ENCODE measurements at regions not wholly inside any gene's neighbourhood (a gene's known extent, or its start where the extent isn't known, plus 50 kb on each side); places are given as distances from the start of the nearest gene placed in this dataset.

DNA sequence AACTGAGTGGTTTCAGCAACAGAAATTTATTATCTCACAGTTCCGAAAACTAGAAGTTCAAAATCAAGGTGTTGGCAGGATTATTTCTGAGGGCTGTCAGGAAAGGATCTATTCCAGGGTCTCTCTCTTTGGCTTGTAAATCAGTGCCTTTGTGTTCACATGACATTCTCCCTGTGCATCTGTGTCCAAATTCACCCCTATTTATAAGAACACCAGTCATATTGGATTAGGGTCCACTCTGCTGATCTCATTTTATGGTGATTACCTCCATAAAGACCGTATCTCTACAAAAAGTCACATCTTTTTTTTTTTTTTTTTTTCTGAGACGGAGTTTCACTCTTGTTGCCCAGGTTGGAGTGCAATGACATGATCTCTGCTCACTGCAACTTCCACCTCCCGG is 68.6 kb upstream of the MARCKS start:
- TF ChIP-seq, protein P1, sequence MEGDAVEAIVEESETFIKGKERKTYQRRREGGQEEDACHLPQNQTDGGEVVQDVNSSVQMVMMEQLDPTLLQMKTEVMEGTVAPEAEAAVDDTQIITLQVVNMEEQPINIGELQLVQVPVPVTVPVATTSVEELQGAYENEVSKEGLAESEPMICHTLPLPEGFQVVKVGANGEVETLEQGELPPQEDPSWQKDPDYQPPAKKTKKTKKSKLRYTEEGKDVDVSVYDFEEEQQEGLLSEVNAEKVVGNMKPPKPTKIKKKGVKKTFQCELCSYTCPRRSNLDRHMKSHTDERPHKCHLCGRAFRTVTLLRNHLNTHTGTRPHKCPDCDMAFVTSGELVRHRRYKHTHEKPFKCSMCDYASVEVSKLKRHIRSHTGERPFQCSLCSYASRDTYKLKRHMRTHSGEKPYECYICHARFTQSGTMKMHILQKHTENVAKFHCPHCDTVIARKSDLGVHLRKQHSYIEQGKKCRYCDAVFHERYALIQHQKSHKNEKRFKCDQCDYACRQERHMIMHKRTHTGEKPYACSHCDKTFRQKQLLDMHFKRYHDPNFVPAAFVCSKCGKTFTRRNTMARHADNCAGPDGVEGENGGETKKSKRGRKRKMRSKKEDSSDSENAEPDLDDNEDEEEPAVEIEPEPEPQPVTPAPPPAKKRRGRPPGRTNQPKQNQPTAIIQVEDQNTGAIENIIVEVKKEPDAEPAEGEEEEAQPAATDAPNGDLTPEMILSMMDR (IDR thresholded peaks at IDR 0.05) = no peak
- no peak for TF ChIP-seq POLR2A (IDR thresholded peaks at IDR 0.05)
